NCI-H510A treated with DMSO at 0.1 percent for 48 hours (cell line): ENCODE measurements at regions not wholly inside any gene's neighbourhood (a gene's known extent, or its start where the extent isn't known, plus 50 kb on each side); places are given as distances from the start of the nearest gene placed in this dataset.

Experiments
- DNase-seq: peaks from one replicate; lab custom pipeline; 2025; lab: John Stamatoyannopoulos, UW

DNA sequence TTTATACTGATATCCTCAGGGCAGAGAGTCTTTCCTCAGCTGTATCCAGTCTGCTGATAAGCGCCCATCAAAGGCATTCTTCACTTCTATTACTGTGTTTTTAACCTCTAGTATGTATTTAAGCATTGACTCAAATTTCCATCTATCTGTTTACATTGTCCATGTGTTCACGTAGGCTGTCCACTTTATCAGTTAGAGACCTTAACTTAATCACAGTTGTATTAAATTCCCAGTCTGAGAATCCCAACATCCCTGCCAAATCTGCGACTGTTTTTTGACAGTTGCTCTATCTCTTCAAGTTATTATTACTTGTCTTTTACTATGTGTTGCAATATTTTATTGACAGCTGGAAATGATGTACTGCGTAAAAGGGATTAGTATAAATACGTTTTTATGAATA lies 1613.7 kb upstream of the MIR17HG start:
- DNase-seq = no peak

DNA sequence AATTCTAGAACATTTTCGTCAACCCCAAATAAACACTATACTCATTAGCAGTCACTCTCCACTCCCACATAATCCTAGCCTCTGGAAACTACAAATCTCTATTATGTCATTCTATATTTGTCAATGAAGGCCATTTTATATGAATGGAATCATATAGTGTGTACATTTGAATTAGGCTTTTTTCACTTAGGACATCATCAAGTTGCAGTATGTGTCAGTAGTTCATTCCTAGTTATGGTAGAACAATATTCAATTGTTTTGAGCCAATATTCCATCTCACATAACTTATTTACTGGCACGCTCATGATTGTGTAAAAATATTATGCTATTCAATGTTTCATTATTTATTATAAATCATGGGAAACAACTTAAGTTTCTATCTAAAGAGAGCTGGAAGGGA lies 1610.4 kb upstream of the MIR17HG start:
- DNase-seq = no peak

DNA sequence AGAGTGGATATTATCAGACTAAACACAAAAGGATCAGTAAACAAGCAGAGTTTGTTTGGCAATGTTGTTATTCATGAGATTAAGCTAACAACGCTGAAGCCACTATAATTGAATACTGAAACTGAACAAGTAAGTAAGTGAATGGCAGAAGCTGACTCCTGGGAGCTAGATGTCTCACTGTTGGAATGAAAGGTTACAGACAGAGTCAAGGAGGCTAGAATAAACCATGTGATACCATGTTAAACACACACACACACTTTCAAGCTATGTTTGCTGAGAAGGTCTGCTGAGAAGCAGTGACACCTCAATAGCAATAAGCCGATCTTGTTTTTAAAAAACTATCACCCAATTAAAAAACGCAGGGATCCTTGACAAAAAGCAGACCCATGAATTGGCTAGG lies 1609.4 kb upstream of the MIR17HG start:
- no peak for DNase-seq

DNA sequence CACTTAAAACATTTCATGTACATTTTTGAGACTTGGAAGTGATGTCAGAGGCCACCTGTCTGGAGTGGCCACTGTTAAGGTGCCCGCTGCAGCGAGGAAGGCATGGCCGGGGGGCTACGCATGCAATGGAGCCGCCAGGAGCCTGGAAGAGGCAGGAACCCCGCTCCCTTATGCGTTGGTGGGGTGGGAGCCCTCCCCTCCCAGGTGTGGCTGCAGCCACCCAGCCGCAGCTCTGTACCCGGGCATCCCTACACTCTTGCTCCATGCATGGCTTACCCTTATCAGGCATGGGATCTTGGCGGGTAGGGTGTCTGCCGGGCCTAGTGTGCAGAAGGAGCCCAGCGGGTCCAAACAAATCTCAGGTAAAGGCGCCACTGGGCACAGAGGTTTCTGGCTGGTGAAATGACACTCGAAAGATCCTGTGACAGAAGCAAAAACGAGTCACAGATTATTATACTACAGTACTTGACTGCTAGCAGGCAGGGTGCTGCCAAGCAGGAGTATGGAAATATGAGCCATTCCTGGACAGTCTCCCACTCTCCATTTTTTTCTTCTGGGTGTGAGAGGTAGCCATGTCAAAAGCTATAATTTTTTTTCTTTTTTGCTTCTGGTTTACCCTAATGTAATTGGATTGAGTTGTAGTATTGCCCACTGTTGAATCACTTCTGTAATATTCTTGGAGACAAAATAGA lies 1606.3 kb upstream of the MIR17HG start:
- DNase-seq = no peak

GRCh38 chr13:89746554-89746953 lies 1600.9 kb upstream of the MIR17HG start:
- DNase-seq = no peak

DNA sequence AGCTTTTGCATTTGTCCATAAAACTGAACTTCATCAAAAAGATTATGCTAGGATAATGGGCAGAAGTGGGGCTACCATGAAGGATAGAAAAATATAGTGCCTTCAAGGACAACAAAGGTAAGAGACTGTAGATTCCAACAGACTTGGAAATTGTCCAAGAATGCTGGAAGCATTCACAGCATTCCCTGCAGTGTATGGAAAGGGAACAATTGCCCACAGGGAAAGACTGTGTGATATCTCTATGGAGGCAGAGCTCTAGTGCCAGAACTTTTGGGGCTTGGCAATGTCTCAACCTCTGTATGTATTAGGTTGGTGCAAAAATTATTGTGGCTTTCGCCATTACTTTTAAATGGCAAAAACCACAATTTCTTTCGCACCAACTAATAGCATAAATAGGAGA lies 1598.8 kb upstream of the MIR17HG start:
- no peak for DNase-seq

- DNase-seq = no peak
Measured at GRCh38 chr13:89749888-89750287, 1597.6 kb upstream of the MIR17HG start.

- no peak for DNase-seq
Measured at GRCh38 chr13:89750371-89750770, 1597.1 kb upstream of the MIR17HG start.

GRCh38 chr13:89751432-89751930 lies 1596.0 kb upstream of the MIR17HG start:
- DNase-seq = no peak

- no peak for DNase-seq
Measured at GRCh38 chr13:89752394-89752793, 1595.1 kb upstream of the MIR17HG start.

GRCh38 chr13:89755729-89756492 lies 1591.6 kb upstream of the MIR17HG start:
- DNase-seq = no peak

DNA sequence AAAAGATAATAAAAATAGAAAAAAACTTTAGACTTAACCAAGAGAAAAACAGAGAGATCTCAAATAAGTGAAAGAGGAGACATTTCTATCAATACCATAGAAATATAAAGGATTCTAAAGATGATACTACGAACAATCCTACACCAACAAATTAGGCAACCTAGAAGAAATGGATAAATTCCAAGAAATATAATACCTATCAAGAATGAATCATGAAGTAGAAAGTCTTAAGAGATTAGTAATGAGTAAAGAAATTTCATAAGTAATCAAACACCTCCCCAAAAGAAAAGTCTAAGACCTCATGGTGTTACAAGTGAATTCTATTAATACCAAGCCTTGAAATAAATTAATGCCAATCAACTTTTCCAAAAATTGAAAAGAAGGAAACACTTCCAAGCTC lies 1584.5 kb upstream of the MIR17HG start:
- DNase-seq = no peak

DNA sequence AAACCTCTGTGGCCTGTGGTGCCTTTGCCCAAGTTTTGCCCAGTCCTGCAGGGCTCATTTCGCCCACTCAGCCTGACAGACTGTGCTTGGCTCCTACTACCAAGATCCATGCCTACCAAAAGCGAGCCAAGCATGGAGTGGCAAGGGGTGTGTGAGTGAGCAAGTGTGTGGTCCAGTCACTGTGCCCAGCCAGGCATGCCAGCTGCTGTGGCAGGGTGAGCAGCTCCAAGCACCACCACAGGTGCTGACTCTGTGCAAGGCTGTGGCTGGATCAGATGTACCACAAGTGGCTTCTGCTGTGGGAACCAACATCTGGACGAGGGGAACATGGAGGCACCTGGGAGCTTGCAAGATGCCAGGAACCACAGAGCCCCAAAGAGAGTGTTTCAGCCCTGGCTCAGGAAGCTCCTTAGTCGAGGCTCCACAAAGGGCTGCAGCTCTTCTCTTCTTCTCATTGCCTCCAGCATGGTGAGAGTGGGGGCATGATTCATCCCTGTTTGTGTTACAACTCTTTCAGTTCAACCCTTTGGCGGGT lies 1564.2 kb upstream of the MIR17HG start:
- DNase-seq = no peak

DNA sequence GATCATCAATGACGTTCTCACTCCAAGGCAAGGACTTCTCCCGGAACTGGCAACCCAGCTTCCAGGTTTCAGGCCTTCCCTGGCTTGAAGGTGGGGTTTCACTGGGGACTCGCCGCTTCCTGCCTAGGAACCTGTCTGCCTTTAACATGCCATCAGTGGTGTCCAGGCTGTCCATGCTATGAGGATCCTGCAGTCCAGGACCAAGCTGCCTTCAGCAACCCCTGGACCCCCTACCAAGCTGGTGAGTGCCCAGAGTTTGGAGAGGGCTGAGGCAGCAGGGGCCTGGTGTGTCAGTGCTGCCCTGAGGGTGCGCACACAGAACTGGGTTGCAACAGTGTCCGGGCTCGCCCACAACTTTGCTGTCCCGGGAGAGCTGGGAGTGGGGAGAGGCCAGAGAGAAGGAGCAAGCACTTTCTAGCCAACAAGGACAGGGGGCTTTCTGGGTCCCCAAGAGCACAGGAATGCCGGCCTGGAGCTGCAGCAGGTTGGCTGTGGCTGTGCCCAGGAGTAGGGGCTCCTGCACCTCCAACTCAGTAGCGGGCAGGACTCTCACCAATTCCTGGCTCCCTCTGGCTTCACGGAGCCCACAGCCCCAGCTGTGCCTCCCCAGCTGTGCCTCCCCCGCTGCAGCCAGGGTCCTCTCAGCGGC lies 1563.2 kb upstream of the MIR17HG start:
- DNase-seq = no peak

GRCh38 chr13:89786531-89786930 lies 1561.0 kb upstream of the MIR17HG start:
- no peak for DNase-seq

DNA sequence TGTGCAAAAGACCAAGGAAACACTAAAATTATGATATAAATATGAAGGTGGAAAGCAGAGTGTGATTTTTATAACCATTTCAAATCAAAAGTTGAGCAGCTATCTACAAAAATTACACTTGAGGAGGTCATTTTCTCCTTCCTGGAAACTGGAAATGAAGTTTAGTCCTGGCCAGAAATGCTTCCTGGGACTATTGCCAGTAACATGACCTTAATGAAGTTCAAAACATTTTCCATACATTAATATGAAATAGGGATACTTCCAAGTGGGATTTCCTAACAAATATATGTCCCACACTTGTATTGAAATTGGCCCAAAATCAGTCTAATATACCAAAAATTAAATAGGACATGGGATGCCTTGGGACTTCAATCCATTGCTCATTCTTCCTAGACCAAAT lies 1556.8 kb upstream of the MIR17HG start:
- no peak for DNase-seq

- no peak for DNase-seq
Measured at GRCh38 chr13:89791971-89792630, 1555.4 kb upstream of the MIR17HG start.

GRCh38 chr13:89796196-89796595 lies 1551.3 kb upstream of the MIR17HG start:
- DNase-seq = no peak

GRCh38 chr13:89803839-89804238 lies 1543.6 kb upstream of the MIR17HG start:
- no peak for DNase-seq

DNA sequence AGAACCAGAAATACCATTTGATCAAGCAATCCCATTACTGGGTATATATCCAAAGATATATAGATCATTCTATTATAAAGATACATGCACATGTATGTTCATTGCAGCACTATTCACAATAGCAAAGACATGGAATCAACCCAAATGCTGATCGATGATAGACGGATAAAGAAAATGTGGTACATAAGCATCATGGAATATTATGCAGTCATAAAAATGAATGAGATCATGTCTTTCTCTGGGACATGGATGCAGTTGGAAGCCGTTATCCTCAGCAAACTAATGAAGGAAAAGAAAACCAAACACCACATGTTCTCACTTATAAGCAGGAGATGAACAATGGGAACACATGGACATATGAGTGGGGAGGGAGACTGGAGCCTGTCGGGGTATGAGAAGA lies 1540.9 kb upstream of the MIR17HG start:
- no peak for DNase-seq

- no peak for DNase-seq
Measured at GRCh38 chr13:89812856-89813255, 1534.6 kb upstream of the MIR17HG start.

GRCh38 chr13:89816404-89816803 lies 1531.1 kb upstream of the MIR17HG start:
- DNase-seq = no peak
